NCI-H1105 treated with DMSO at 0.1 percent for 48 hours (cell line): ENCODE measurements at regions not wholly inside any gene's neighbourhood (a gene's known extent, or its start where the extent isn't known, plus 50 kb on each side); places are given as distances from the start of the nearest gene placed in this dataset.
"Not testable (repeated sequence)": the region's sequence is repeated elsewhere in the genome, so short reads cannot be mapped to it uniquely, and the experiment has no call there.

Experiments used
- DNase-seq: peaks from one replicate; lab custom pipeline; 2025; lab: John Stamatoyannopoulos, UW

DNA sequence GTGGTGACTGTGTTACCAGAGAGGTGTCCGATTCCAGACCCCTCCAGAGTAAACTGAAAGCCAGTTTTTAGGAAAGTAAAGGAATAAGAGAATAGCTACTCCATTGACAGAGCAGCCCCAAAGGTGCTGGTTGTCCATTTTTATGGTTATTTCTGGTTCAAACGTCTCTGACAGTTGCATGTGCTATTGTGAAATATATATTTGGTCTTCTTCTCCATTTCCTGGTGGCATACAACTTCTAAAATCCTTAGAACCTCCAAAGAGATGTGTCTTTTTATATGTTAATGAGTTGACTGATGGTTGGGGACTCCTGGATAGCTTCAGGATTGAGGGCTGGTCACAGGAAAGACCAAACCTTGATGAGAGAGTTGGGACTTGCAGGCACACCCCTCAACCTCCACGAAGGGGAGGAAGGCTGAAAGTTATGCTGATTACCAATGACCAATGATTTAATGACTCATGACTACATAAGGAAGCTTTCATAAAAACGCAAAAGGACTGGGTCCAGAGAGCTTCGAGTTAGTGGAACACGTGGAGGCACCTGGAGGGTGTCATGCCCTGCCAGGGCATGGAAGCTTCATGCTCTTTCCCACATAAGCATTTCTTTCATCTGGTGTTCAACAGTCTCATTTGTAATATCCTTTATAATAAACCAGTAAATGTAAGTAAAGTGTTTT, 100.7 kb downstream of the SLC16A1 start:
- no peak for DNase-seq

DNA sequence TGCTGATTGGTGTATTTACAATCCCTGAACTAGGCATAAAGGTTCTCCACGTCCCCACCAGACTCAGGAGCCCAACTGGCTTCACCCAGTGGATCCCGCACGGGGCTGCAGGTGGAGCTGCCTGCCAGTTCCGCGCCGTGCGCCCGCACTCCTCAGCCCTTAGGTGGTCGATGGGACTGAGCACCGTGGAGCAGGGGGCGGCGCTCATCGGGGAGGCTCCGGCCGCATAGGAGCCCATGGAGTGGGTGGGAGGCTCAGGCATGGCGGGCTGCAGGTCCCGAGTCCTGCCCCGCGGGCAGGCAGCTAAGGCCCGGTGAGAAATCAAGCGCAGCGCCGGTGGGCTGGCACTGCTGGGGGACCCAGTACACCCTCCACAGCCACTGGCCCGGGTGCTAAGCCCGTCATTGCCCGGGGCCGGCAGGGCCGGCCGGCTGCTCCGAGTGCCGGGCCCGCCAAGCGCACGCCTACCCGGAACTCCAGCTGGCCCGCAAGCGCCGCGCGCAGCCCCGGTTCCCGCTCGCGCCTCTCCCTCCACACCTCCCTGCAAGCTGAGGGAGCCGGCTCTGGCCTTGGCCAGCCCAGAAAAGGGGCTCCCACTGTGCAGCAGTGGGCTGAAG, 101.5 kb downstream of the SLC16A1 start:
- DNase-seq, result not testable (repeated sequence)

DNA sequence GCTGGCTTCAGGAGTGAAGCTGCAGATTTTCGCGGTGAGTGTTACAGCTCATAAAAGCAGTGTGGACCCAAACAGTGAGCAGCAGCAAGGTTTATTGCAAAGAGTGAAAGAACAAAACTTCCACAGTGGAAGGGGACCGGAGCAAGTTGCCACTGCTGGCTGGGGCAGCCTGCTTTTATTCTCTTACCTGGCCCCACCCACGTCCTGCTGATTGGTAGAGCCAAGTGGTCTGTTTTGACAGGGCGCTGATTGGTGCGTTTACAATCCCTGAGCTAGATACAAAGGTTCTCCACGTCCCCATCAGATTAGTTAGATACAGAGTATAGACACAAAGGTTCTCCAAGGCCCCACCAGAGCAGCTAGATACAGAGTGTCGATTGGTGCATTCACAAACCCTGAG, 102.1 kb downstream of the SLC16A1 start:
- not testable (repeated sequence) for DNase-seq

DNA sequence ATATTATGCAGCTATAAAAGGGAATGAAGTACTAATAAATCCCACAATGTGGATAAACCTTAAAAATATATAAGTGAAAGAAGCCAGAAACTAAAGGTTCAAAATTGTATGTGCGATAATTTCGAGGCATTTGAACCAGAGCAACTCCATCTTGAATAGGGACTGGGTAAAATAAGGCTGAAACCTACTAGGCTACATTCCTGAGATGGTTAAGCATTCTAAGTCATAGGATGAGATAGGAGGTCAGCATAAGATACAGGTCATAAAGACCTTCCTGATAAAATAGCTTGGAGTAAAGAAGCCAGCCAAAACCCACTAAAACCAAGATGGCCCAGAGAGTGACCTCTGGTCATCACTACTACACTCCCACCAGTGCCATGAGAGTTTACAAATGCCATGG, 103.1 kb downstream of the SLC16A1 start:
- no peak for DNase-seq

DNA sequence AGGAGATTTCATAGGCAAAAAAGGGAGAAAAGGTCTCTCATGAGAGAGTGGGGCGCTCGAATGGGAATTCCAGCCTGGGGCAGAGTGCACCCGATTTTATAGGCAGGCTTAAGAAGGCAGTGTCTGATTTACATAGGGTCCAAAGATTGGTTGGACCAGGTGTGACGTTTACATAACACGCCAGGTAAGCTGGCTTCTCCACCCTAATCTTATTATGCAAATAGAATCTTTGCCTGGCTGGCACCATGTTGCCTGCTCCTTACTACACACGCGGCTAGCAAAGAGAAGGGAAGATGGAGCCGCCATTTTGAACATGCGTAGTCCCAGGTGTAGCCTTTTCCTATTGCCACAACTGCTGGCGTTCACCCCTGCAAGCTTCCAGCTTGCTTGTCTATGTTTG, 103.7 kb downstream of the SLC16A1 start:
- DNase-seq, result no peak

DNA sequence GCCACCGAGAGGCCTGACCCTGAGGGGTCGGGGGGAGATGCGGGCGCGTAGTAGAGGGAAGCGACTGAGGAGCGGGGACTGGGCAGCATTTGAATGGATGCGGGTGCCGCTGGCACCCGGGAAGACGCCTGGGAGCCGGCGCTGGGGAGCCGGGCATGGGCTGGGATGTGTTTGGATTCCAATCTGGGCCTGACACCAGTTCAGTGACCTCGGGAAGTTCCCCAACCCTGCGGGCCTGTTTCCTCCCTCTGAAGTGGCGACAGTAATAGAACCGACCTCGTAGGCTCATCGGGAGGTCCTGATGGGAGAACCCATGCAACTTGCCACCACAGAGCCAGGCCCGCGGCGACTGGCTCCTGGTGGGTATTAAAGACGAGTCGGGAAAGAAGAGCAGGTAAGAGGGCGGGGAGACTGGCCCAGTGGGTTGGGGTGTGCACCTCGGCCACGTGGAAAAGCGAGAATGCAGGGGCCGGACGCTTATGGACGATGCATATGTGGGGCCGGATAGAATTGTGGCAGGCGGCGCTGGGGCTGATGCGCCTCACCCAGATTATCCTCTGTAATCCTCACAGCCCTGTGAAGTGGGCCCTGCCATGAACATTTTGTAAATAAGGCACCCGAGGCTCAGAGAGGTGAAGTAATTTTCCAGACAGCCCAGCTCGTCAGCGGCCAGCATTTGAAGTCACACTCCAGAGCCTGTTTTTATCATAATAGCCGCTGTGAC, 105.8 kb downstream of the SLC16A1 start:
- DNase-seq, result no peak

DNA sequence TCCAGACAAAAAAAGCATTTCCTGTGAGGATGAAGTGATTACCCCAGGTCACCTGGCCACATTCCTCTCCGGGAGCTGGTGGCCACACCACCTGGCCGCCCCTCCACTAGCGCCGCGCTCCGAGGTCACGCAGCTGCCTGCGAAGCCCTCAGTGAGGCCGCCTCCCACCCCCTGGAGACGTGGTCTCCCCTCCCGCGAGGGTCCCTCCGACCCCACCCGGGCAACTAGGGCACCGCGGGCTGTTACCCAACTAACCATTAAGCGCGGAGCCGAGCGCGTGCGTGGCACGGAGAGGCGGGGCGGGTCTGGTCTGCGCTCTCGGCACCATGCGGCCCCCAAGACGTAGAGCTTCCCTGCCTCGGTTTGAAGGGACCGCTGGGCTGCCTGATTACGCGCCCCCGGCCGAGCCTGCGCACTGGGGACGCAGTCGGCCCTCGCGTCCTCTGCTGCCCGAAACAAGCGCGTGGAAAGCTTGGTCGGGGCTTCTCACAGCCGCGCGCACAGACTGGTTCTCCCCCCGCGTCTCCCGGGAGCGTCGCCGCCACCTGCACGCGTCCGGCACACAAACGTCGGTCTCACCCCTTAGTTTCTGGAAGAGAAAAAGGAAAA, 106.5 kb downstream of the SLC16A1 start:
- DNase-seq, result peak; percentile 22

DNA sequence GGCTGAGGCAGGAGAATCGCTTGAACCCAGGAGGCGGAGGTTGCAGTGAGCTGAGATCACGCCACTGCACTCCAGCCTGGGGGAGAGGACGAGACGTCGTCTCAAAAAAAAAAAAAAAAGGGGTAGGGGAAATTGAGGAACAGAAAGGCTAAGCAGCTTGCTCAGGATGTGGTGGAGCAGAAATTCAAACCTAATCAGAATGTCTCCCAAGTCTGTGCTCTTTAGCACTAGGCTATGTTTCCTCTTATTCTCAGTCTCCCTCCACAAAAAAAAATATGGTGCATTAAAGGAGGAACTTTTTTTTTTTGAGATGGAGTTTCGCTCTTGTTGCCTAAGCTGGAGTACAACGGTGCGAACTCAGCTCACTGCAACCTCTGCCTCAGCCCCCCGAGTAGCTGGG, 114.2 kb downstream of the SLC16A1 start:
- no peak for DNase-seq

DNA sequence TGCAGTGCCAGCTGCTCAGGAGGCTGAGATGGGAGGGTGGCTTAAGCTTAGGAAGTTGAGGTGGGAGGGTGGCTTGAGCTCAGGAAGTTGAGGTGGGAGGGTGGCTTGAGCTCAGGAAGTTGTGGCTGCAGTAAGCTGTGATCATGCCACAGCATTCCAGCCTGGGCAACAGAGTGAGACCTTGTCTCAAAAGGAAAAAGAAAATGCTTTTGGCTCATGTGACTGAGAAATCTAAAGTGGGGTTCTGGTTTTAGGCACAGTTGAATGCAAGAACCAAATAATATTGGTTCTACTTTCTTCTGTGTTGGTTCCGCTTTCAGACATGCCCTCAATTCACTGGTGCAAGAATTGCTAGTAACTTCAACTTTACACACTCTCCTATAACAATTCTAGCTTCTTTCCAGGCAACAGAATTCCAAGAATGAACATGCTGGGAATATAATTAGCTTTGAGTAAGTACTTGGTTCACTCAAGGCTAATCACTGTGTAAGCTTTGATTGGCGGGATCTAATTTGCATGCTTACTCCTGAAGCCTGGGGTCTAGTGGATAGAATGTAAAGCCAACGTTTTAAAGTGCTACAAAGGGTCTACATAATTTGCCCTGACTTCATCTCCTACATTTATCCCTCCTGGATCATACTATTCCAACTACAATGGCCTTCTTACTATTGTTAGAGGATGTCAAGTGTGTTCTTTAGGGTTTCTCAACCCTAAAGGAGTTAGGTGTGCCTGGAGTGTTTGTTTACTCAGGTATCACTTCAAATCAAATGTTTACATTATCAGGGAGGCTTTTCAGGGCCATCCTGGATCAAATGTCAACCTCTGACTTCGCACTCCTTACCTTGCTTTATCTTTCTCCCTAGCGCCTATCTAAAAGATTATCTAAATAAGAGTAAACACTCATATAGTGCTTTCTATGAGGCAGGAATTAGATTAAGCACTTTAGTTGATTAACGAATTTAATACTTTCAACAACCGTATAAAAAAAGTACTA, 115.1 kb downstream of the SLC16A1 start:
- peak; percentile 77 for DNase-seq

DNA sequence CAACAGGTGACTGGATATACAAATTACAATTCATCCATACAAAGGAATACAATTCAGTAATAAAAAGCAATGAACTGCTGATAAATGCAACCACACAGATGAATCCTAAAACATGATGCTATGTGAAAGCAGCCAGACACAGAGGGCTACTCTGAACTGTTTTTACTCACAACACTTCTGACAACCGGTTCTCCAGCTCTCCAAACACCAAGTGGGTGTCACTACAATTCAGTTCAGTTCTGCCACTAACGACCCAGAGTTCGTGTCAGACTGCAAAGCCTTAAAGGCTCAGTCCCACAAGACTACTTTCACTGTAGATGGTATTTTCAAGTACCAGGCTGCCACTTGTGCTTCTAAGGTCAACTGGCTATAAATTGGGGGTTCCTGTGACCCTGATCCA, 119.4 kb downstream of the SLC16A1 start:
- no peak for DNase-seq

DNA sequence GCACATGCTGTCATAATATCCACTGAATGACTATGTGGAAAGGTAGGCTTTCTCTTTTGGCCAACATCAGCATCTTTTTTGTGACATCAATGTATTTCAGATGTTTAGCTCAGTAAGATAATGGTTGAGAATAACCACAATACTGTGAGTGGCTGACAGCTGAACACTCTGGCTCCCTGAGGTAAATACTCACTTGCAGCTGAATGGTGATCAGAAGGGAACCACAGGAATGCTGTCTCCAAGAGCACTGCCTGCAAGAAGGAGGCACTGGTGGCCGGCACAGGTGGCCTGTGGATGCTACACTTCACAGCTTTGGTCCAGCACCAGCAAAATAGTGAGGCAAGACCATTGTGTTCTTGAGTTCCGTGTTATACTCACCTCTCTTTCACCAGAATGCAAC, 118.7 kb upstream of the PPM1J start:
- DNase-seq, result no peak

DNA sequence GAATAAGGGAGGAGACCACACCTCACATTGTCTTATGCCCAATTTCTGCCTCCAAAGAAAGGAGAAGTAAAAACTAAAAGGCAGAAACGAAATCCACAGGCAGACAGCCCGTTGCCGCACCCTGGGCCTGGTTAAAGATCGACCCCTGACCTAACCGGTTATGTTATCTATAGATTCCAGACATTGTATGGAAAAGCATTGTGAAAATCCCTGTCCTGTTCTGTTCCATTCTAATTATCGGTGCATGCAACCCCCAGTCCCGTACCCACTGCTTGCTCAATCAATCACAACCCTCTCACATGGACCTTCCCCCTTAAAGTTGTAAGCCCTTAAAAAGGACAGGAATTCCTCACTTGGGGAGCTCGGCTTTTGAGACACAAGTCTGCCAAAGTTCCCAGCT, 117.1 kb upstream of the PPM1J start:
- DNase-seq, result not testable (repeated sequence)

DNA sequence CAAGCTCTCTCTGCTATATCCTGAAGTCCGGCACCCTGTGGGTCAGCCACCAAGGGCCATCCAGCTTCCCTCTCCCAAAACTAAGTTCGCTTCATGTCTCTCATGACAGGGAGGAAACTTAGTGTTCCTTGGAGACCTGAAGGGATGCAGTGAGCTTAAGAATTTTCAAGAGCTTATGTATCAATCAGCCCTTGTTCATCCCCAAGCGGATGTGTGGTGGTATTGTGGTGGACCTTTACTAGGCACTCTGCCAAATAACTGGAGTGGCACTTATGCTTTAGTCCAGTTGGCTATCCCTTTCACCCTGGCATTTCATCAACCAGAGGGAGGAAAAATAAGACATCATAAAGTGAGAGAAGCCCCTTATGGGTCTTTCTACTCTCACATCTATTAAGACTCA, 114.6 kb upstream of the PPM1J start:
- not testable (repeated sequence) for DNase-seq

DNA sequence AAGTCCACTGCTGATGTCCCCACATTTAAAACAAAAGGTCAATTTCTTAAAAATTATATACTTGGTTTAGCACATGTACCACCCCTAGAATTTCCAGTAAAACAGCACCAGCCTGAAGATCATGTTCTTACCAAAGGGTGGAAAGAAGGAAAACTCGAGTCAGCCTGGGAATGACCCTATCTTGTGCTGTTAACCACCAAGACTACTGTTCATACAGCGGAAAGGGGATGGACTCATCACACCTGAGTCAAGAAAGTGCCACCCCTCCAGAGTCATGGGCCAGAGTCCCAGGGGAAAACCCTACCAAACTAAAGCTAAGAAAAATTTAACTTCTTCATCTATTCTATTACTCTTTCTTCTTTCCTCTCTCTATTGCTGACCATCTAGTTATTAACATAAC, 113.6 kb upstream of the PPM1J start:
- no peak for DNase-seq

DNA sequence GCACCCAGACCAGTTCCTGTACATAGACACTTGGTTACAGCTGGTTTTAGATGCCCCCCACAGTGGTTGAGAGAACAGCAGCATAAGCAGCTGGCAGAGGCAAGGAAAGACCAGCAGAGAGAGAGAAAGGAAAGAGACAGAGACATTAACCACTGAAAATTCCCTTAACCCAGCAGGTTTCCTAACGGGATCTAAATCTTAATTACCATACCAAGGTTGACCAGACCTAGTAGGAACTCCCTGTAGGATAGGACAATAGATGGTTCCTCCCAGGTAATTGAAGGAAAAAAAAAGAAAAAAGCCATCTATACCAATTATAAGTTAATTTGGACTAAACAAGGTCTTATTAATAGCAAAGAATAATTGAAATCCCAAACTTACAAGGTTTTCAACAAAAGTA, 112.3 kb upstream of the PPM1J start:
- not testable (repeated sequence) for DNase-seq

DNA sequence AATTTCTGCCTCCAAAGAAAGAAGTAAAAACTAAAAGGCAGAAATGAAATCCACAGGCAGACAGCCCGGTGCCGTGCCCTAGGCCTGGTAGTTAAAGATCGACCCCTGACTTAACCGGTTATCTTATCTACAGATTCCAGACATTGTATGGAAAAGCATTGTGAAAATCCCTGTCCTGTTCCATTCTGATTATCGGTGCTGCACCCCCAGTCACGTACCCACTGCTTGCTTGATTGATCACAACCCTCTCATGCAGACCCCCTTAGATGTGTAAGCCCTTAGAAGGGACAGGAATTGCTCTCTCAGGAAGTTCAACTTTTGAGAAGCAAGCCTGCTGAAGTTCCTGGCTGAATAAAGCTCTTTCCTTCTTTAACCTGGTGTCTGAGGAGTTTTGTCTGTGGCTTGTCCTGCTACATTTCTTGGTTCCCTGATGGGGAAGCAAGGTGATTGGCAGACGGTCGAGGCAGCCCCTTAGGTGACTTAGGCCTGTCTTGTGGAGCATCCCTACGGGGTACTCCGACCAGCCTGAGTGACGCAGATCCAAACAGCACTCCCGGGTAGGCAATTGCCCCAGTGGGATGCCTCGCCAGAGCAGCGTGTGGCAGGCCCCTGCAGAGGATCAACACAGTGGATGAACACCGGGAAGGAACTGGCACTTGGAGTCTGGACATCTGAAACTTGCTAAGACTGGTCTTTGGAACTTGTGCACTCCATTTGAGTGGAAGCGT, 111.2 kb upstream of the PPM1J start:
- DNase-seq, result no peak

DNA sequence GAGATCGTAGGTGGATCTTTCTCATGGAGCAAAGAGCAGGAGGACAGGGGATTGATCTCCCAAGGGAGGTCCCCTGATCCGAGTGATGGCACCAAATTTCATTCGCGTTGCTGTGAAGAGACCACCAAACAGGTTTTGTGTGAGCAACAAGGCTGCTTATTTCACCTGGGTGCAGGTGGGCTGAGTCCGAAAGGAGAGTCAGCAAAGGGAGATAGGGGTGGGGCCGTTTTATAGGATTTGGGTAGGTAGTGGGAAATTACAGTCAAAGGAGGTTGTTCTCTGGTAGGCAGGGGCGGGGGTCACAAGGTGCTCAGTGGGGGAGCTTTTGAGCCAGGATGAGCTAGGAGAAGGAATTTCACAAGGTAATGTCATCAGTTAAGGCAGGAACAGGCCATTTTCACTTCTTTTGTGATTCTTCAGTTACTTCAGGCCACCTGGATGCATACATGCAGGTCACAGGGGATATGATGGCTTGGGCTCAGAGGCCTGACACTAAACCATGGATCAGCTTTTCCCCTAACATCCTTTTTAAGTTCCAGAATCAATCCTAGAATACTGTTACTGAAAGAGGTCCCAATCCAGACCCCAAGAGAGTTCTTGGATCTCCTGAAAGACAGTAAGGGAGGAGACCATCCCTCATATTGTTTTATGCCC, 110.6 kb upstream of the PPM1J start:
- not testable (repeated sequence) for DNase-seq

DNA sequence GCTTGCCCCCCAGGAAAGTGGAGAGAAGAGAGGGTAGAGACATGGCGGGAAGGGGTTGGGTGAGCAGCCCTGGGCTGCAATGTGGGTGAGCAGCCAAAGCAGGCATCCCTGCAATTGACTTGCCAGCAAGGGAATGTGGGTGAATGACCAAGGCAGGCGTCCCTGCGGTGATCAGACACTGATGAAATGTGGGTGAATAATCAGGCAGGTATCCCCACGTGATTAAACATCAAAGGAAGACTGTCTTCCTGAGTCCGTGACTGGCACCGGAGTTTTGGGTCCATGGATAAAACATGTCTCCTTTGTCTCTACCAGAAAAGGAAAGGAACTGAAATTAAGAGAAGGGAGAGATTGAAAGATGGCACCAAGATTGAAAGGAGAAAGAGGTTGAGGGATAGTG, 109.9 kb upstream of the PPM1J start:
- not testable (repeated sequence) for DNase-seq

DNA sequence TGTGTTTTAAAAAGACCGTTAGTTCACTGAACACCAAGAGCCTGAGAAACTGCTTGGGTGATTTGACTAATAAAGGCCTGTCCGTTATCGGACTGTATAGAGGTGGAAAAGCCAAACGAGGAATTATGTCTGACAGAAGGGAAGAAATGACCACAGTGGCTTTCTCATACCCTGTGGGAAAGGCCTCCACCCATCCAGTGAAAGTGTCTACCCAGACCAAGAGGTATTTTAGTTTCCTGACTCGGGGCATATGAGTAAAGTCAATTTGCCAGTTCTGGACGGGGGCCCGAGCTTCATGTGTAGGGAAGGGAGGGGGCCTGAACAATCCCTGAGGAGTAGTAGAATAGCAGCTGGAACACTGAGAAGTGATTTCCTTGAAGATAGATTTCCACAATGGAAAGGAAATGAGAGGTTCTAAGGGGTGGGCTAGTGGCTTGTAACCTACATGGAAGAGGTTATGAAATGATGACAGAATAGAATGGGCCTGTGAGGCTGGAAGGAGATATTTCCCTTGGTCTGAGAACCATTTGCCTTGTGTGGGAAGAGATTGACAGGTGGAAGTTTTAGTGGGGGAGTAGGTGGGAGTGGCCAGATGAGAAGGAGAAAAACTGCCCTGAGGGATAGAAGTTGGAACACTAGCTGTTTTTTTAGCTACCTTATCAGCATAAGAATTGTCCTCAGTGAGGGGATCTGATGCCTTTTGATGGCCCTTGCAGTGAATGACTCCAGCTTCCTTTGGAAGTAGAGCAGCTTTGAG, 106.4 kb upstream of the PPM1J start:
- not testable (repeated sequence) for DNase-seq
